Retinal pigment epithelial cell (primary cell): ENCODE measurements at regions not wholly inside any gene's neighbourhood (a gene's known extent, or its start where the extent isn't known, plus 50 kb on each side); places are given as distances from the start of the nearest gene placed in this dataset.
A peak's percentile ranks its signal among the peaks of the same experiment; 100 is the strongest.

ENCODE experiments used
- DNase-seq: peaks from one replicate; pipeline ENCODE4 v3.0.0-alpha.2; 2010; ENCODE audit warnings: low read depth
- H3K4me3 ChIP-seq: 2 replicates; pipeline ENCODE4 v1.5.1; 2011; ENCODE audit warnings: mild to moderate bottlenecking, low read length, control low read depth, moderate library complexity
- CTCF ChIP-seq: conservative IDR thresholded peaks from 2 replicates; pipeline ENCODE4 v1.5.1; 2011; ENCODE audit warnings: low read depth, low read length, control low read depth, inconsistent platforms

GRCh38 chr20:60354024-60354580 is 395.9 kb downstream of the CDH26 start:
- H3K4me3 ChIP-seq = no peak overlapping the region
- TF ChIP-seq CTCF = no peak
- no peak for DNase-seq

DNA sequence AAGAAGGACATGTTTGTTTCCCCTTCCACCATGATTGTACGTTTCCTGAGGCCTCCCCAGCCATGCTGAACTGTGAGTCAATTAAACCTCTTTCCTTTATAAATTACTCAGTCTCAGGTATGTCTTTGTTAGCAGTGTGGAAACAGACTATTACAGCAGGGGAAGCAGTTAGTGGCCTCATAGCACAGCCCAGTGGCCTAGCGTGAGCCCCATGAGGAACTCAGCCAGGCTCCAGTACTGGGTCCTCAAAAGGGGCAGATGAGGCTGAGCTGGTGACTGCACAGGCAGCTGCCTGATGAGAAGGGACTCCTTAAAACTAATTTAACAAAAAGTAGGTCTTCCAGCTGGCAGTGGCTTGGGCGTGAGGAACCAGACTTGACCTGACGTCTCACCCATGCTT is 399.9 kb downstream of the CDH26 start:
- no peak for TF ChIP-seq CTCF
- H3K4me3 ChIP-seq = no peak overlapping the region
- DNase-seq = no peak

GRCh38 chr20:60359010-60359409 is 400.8 kb downstream of the CDH26 start:
- TF ChIP-seq CTCF = no peak
- no peak for DNase-seq
- no peak overlapping the region for H3K4me3 ChIP-seq

- DNase-seq = peak; percentile 27
- TF ChIP-seq CTCF = peak; percentile 45
- H3K4me3 ChIP-seq = no peak overlapping the region
These were observed 403.7 kb downstream of the CDH26 start for GRCh38 chr20:60361761-60362395.

GRCh38 chr20:60362531-60362930 is 404.3 kb downstream of the CDH26 start:
- TF ChIP-seq CTCF = no peak
- peak; percentile 53 for DNase-seq
- no peak overlapping the region for H3K4me3 ChIP-seq

- TF ChIP-seq CTCF = no peak
- no peak overlapping the region for H3K4me3 ChIP-seq
- DNase-seq = no peak
These were observed 405.5 kb downstream of the CDH26 start for GRCh38 chr20:60363698-60364097.

GRCh38 chr20:60365064-60365666 is 406.9 kb downstream of the CDH26 start:
- DNase-seq = no peak
- no peak overlapping the region for H3K4me3 ChIP-seq
- TF ChIP-seq CTCF = peak; percentile 14
